ENCODE measurements at regions not wholly inside any gene's neighbourhood (a gene's known extent, or its start where the extent isn't known, plus 50 kb on each side); places are given as distances from the start of the nearest gene placed in this dataset.
"Not testable (repeated sequence)": the region's sequence is repeated elsewhere in the genome, so short reads cannot be mapped to it uniquely, and the experiment has no call there.

GRCh38 chr3:65172209-65172608, 484.4 kb upstream of the ADAMTS9 start:
- no peak for DNase-seq (ENCODE audit: low spot score)

GRCh38 chr3:65170390-65171042, 482.7 kb upstream of the ADAMTS9 start:
- DNase-seq (ENCODE audit: low spot score): peak; percentile 2

GRCh38 chr3:65169961-65170360, 482.2 kb upstream of the ADAMTS9 start:
- no peak for DNase-seq (ENCODE audit: low spot score)

- no peak for DNase-seq (ENCODE audit: low spot score)
Measured at GRCh38 chr3:65168547-65168946, 480.7 kb upstream of the ADAMTS9 start.

- no peak for DNase-seq (ENCODE audit: low spot score)
Measured at GRCh38 chr3:65166531-65166930, 478.7 kb upstream of the ADAMTS9 start.

GRCh38 chr3:65158023-65158422, 470.2 kb upstream of the ADAMTS9 start:
- no peak for DNase-seq (ENCODE audit: low spot score)

- no peak for DNase-seq (ENCODE audit: low spot score)
Measured at GRCh38 chr3:65153850-65154512, 466.2 kb upstream of the ADAMTS9 start.

GRCh38 chr3:65151666-65152065, 463.9 kb upstream of the ADAMTS9 start:
- no peak for DNase-seq (ENCODE audit: low spot score)

- DNase-seq (ENCODE audit: low spot score): no peak
Measured at GRCh38 chr3:65149877-65150276, 462.1 kb upstream of the ADAMTS9 start.

- DNase-seq (ENCODE audit: low spot score): no peak
Measured at GRCh38 chr3:65148687-65149086, 460.9 kb upstream of the ADAMTS9 start.

GRCh38 chr3:65146179-65146578, 458.4 kb upstream of the ADAMTS9 start:
- DNase-seq (ENCODE audit: low spot score): peak; percentile 23

GRCh38 chr3:65145680-65146079, 457.9 kb upstream of the ADAMTS9 start:
- DNase-seq (ENCODE audit: low spot score): no peak

- DNase-seq (ENCODE audit: low spot score): no peak
Measured at GRCh38 chr3:65144791-65145351, 457.1 kb upstream of the ADAMTS9 start.

- no peak for DNase-seq (ENCODE audit: low spot score)
Measured at GRCh38 chr3:65142456-65142855, 454.7 kb upstream of the ADAMTS9 start.

GRCh38 chr3:65138556-65138955, 450.8 kb upstream of the ADAMTS9 start:
- DNase-seq (ENCODE audit: low spot score): no peak

- not testable (repeated sequence) for DNase-seq (ENCODE audit: low spot score)
Measured at GRCh38 chr3:65133752-65134151, 446.0 kb upstream of the ADAMTS9 start.

GRCh38 chr3:65130782-65131181, 443.0 kb upstream of the ADAMTS9 start:
- DNase-seq (ENCODE audit: low spot score): no peak

- no peak for DNase-seq (ENCODE audit: low spot score)
Measured at GRCh38 chr3:65128346-65128745, 440.5 kb upstream of the ADAMTS9 start.

GRCh38 chr3:65126527-65127410, 439.0 kb upstream of the ADAMTS9 start:
- no peak for DNase-seq (ENCODE audit: low spot score)

GRCh38 chr3:65120156-65120555, 432.4 kb upstream of the ADAMTS9 start:
- not testable (repeated sequence) for DNase-seq (ENCODE audit: low spot score)

- DNase-seq (ENCODE audit: low spot score): no peak
Measured at GRCh38 chr3:65118912-65119499, 431.2 kb upstream of the ADAMTS9 start.

GRCh38 chr3:65114041-65114440, 426.2 kb upstream of the ADAMTS9 start:
- DNase-seq (ENCODE audit: low spot score): no peak
